ENCODE measurements at regions not wholly inside any gene's neighbourhood (a gene's known extent, or its start where the extent isn't known, plus 50 kb on each side); places are given as distances from the start of the nearest gene placed in this dataset.

DNA sequence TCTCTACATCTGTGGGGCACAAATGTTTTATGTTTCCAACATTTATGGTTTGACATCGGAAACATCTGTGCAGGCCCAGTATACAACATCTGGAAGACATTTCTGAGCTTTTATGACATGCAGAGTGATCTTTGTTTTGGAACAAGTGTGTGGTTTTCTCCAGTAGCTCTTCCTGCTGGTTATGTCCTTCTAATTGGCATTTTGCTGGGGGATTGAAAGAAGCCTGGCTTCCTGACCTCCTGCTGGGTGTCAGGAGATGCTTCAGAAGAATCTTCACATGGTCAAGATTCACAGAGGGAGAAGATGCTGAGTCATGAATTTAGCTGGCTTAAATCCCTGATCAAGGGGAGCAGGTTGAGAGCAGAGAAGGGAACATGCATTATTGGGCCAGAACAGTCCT lies 279.5 kb upstream of the MYOCD start:
- CTCF ChIA-PET, result no interaction called here
- Histone ChIP-seq H3K27me3 (replicated peaks; ENCODE audit: insufficient read depth, low read depth, low read length, poor library complexity) (peaks cover 11% of the 10 kb centered on the region), H3K4me3 (ENCODE audit: low read depth, low read length, poor library complexity, severe bottlenecking) (no peak overlapping the region), H3K36me3 (ENCODE audit: insufficient read depth, low read length, poor library complexity, severe bottlenecking) (no peaks in the 10 kb centered on the region), H3K4me1 (ENCODE audit: insufficient read depth, low read length, poor library complexity, severe bottlenecking) (no peaks in the 10 kb centered on the region), H3K9me3 (ENCODE audit: low read depth, low read length, poor library complexity, severe bottlenecking) (no peaks in the 10 kb centered on the region), H3K27ac (ENCODE audit: low read depth, low read length, poor library complexity, severe bottlenecking) (no peak overlapping the region)
- no TSS peak for BruUV-seq (replicated peaks)
- peak; percentile 66 for DNase-seq (ENCODE audit: low spot score)
- intact Hi-C loops (cut with micrococcal nuclease; ENCODE audit: unreplicated experiment), result no loop called here
- POLR2A ChIA-PET (ENCODE audit: low non-redundant PET), result no interaction called here
- TF ChIP-seq, protein P1, sequence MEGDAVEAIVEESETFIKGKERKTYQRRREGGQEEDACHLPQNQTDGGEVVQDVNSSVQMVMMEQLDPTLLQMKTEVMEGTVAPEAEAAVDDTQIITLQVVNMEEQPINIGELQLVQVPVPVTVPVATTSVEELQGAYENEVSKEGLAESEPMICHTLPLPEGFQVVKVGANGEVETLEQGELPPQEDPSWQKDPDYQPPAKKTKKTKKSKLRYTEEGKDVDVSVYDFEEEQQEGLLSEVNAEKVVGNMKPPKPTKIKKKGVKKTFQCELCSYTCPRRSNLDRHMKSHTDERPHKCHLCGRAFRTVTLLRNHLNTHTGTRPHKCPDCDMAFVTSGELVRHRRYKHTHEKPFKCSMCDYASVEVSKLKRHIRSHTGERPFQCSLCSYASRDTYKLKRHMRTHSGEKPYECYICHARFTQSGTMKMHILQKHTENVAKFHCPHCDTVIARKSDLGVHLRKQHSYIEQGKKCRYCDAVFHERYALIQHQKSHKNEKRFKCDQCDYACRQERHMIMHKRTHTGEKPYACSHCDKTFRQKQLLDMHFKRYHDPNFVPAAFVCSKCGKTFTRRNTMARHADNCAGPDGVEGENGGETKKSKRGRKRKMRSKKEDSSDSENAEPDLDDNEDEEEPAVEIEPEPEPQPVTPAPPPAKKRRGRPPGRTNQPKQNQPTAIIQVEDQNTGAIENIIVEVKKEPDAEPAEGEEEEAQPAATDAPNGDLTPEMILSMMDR (conservative IDR thresholded peaks at IDR 0.05; ENCODE audit: low read depth, low read length), result no peak
- TF ChIP-seq EZH2 (IDR thresholded peaks at IDR 0.05; ENCODE audit: borderline replicate concordance, low read depth, low read length, poor library complexity, severe bottlenecking), result no peak

DNA sequence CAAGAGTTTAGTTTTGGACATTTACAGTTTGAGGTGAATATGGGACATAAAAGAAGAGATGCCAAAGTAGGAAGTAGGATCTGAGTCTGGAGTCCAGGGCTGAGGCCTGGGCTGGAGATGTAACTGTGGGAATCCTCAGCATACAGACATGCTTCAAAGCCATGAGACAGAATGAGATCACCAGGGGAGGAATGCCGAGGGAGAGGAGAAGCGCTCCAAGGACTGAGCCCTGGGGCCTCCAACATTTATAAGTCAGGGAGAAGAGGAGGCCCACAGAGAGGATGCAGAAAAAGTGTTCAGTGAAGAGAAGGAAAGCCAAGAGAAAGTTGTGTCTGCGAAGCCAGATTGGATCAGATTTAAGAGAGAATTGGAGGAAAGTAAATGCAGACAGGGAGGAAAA lies 277.5 kb upstream of the MYOCD start:
- BruUV-seq (replicated peaks), result no TSS peak
- ChIA-PET POLR2A (ENCODE audit: low non-redundant PET) (no interaction called here), CTCF (no interaction called here)
- H3K4me1 ChIP-seq (ENCODE audit: insufficient read depth, low read length, poor library complexity, severe bottlenecking), result no peaks in the 10 kb centered on the region
- no peak overlapping the region for H3K27ac ChIP-seq (ENCODE audit: low read depth, low read length, poor library complexity, severe bottlenecking)
- DNase-seq (ENCODE audit: low spot score), result no peak
- TF ChIP-seq, protein P1 (conservative IDR thresholded peaks at IDR 0.05; ENCODE audit: low read depth, low read length), result no peak
- H3K9me3 ChIP-seq (ENCODE audit: low read depth, low read length, poor library complexity, severe bottlenecking), result no peaks in the 10 kb centered on the region
- intact Hi-C loops (cut with micrococcal nuclease; ENCODE audit: unreplicated experiment), result no loop called here
- no peak overlapping the region for H3K4me3 ChIP-seq (ENCODE audit: low read depth, low read length, poor library complexity, severe bottlenecking)
- H3K27me3 ChIP-seq (replicated peaks; ENCODE audit: insufficient read depth, low read depth, low read length, poor library complexity), result peaks cover 14% of the 10 kb centered on the region
- no peaks in the 10 kb centered on the region for H3K36me3 ChIP-seq (ENCODE audit: insufficient read depth, low read length, poor library complexity, severe bottlenecking)

DNA sequence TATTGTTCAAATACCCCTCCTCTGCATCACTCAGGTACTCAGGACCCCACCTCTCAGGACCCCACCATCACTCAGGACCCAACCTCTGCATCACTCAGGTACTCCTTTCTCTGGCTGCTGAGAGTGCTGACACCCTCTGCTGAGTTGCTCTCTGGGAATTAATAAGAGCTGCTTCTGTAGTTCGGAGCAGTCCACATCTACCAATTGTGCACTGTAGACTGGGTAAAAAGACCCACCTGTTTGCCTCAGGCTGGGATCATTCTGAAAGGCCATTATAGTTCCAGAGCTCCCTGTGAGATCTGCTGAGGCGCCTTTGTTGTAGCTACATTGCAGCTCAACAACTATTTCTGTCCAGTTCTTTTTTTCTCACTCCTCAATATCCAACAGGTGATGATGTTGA lies 276.3 kb upstream of the MYOCD start:
- TF ChIP-seq EZH2 (IDR thresholded peaks at IDR 0.05; ENCODE audit: borderline replicate concordance, low read depth, low read length, poor library complexity, severe bottlenecking), result no peak
- TF ChIP-seq, protein P1 (conservative IDR thresholded peaks at IDR 0.05; ENCODE audit: low read depth, low read length), result no peak
- no peaks in the 10 kb centered on the region for H3K36me3 ChIP-seq (ENCODE audit: insufficient read depth, low read length, poor library complexity, severe bottlenecking)
- no TSS peak for BruUV-seq (replicated peaks)

More for the DNA sequence above, 276.3 kb upstream of the MYOCD start:
- peaks cover 14% of the 10 kb centered on the region for H3K27me3 ChIP-seq (replicated peaks; ENCODE audit: insufficient read depth, low read depth, low read length, poor library complexity)
- CTCF ChIA-PET, result no interaction called here
- no peak overlapping the region for H3K4me3 ChIP-seq (ENCODE audit: low read depth, low read length, poor library complexity, severe bottlenecking)
- H3K4me1 ChIP-seq (ENCODE audit: insufficient read depth, low read length, poor library complexity, severe bottlenecking), result no peaks in the 10 kb centered on the region
- intact Hi-C loops (cut with micrococcal nuclease; ENCODE audit: unreplicated experiment), result no loop called here
- H3K9me3 ChIP-seq (ENCODE audit: low read depth, low read length, poor library complexity, severe bottlenecking), result no peaks in the 10 kb centered on the region
- H3K27ac ChIP-seq (ENCODE audit: low read depth, low read length, poor library complexity, severe bottlenecking), result no peak overlapping the region
- DNase-seq (ENCODE audit: low spot score), result no peak
- POLR2A ChIA-PET (ENCODE audit: low non-redundant PET), result no interaction called here
